ENCODE measurements at regions not wholly inside any gene's neighbourhood (a gene's known extent, or its start where the extent isn't known, plus 50 kb on each side); places are given as distances from the start of the nearest gene placed in this dataset.

GRCh38 chr7:52909935-52910334 is 125.5 kb upstream of the POM121L12 start:
- no TSS peak for BruUV-seq (replicated peaks)
- H3K4ac ChIP-seq (ENCODE audit: low read depth, low read length): no peak overlapping the region
- no peak overlapping the region for H3K56ac ChIP-seq (ENCODE audit: extremely low read depth, insufficient read depth, low read length)
- no peak overlapping the region for H3K4me2 ChIP-seq (ENCODE audit: low read depth, low read length)
- H3K9ac ChIP-seq (ENCODE audit: low read depth, low read length): no peak overlapping the region
- no peak overlapping the region for H4K8ac ChIP-seq (ENCODE audit: low read depth in 2 of 2, low read length in 2 of 2)
- no peak overlapping the region for H2AK9ac ChIP-seq (replicated peaks; ENCODE audit: low read depth, low read length, poor library complexity)
- no peak overlapping the region for H3K4me3 ChIP-seq (ENCODE audit: insufficient read depth, low read depth, low read length)
- H2BK5ac ChIP-seq (ENCODE audit: low read depth, low read length, poor library complexity, severe bottlenecking): no peak overlapping the region
- CTCF ChIA-PET: no interaction called here
- ATAC-seq (ENCODE audit: low read depth): no peak
- TF ChIP-seq SMC3 (IDR thresholded peaks at IDR 0.05; ENCODE audit: low read depth, low read length) (no peak), MAZ (IDR thresholded peaks at IDR 0.05; ENCODE audit: borderline replicate concordance, low read depth, low read length) (no peak), USF2 (IDR thresholded peaks at IDR 0.05; ENCODE audit: low read depth, low read length) (no peak), RCOR1 (IDR thresholded peaks at IDR 0.05; ENCODE audit: insufficient replicate concordance, low read length) (no peak), MXI1 (IDR thresholded peaks at IDR 0.05; ENCODE audit: borderline replicate concordance, low read depth, low read length) (no peak), ELK1 (IDR thresholded peaks at IDR 0.05; ENCODE audit: borderline replicate concordance, low read depth, low read length) (no peak), CTCF (conservative IDR thresholded peaks at IDR 0.05; ENCODE audit: low read depth, low read length) (no peak), CHD1 (IDR thresholded peaks at IDR 0.05; ENCODE audit: low read depth, low read length) (no peak), POLR2A (IDR thresholded peaks at IDR 0.05; ENCODE audit: low read depth, low read length) (no peak), CEBPB (IDR thresholded peaks at IDR 0.05; ENCODE audit: low read depth, low read length) (no peak), RFX5 (IDR thresholded peaks at IDR 0.05; ENCODE audit: low read depth, low read length) (no peak), BHLHE40 (IDR thresholded peaks at IDR 0.05; ENCODE audit: low read depth, low read length) (no peak), RAD21 (IDR thresholded peaks at IDR 0.05; ENCODE audit: low read length) (no peak), FOS (IDR thresholded peaks at IDR 0.05; ENCODE audit: low read depth, low read length) (no peak), NFE2L2 (IDR thresholded peaks at IDR 0.05; ENCODE audit: low read depth, low read length) (no peak), MAFK (IDR thresholded peaks at IDR 0.05; ENCODE audit: low read depth, low read length) (no peak)
- intact Hi-C loops (cut with micrococcal nuclease) (no loop called here), dilution Hi-C loops (cut with HindIII; ENCODE audit: low sequenced_read_pairs, unreplicated experiment) (no loop called here), in situ Hi-C loops (cut with MboI; ENCODE audit: low sequenced_read_pairs) (no loop called here)
- H3K23ac ChIP-seq (ENCODE audit: low read depth, low read length): no peak overlapping the region
- H3K14ac ChIP-seq (replicated peaks; ENCODE audit: low read depth, low read length): no peak overlapping the region
- no peak overlapping the region for H4K91ac ChIP-seq (ENCODE audit: insufficient read depth, low read depth, low read length)
- H2BK120ac ChIP-seq (ENCODE audit: low read depth, low read length): no peak overlapping the region
- H3K9me1 ChIP-seq (ENCODE audit: insufficient read depth, low read length): no peaks in the 10 kb centered on the region
- no peak overlapping the region for H3K27ac ChIP-seq (ENCODE audit: insufficient read depth, low read length)
- POLR2A ChIA-PET (ENCODE audit: unreplicated experiment): no interaction called here
- no peak overlapping the region for H2AFZ ChIP-seq (replicated peaks; ENCODE audit: low read length, poor library complexity)
- H3K36me3 ChIP-seq (ENCODE audit: control insufficient read depth, insufficient read depth, low read length): no peaks in the 10 kb centered on the region
- H2BK15ac ChIP-seq (ENCODE audit: low read depth, low read length): no peak overlapping the region
- no peak overlapping the region for H4K5ac ChIP-seq (ENCODE audit: low read depth, low read length)
- H2AK5ac ChIP-seq (ENCODE audit: low read depth, low read length): no peak overlapping the region
- peaks cover 12% of the 10 kb centered on the region for H3K9me3 ChIP-seq (ENCODE audit: control insufficient read depth, insufficient read depth, low read length)
- no peaks in the 10 kb centered on the region for H3K27me3 ChIP-seq (ENCODE audit: control insufficient read depth, insufficient read depth, low read length)
- no peak for DNase-seq
- H3K4me1 ChIP-seq (ENCODE audit: control insufficient read depth, insufficient read depth, low read length): no peaks in the 10 kb centered on the region
- no peaks in the 10 kb centered on the region for H3K79me1 ChIP-seq (ENCODE audit: low read depth in 1 of 2, low read length in 2 of 2)
- no peak overlapping the region for H2BK20ac ChIP-seq (ENCODE audit: low read depth, low read length)
- WGBS, 2 experiments (ENCODE audit: extremely low coverage in 2 of 2, insufficient read length in 1 of 2): no CpG with 5 or more reads among the region's 1 CpG
- H3K18ac ChIP-seq (ENCODE audit: low read depth, low read length): no peak overlapping the region
- no peaks in the 10 kb centered on the region for H4K20me1 ChIP-seq (ENCODE audit: insufficient read depth, low read length)
